Aorta (tissue), 5 donors: ENCODE measurements at regions not wholly inside any gene's neighbourhood (a gene's known extent, or its start where the extent isn't known, plus 50 kb on each side); places are given as distances from the start of the nearest gene placed in this dataset.

Source experiments
- ATAC-seq: fragments of 200-7000 bp; cut with Tn5 transposase; one replicate; pipeline ENCODE4 v1.9.1; 2022; ENCODE audit warnings: moderate library complexity; ENCODE audit not compliant: low FRiP score
- DNase-seq, 2 donors: peaks; one replicate each; pipeline ENCODE4 v3.0.0-alpha.2; 2020
- H3K27ac ChIP-seq, 2 donors: one replicate each; pipeline ENCODE4 v1.5.1; 2013; ENCODE audit warnings: low read length in 2 of 2, mild to moderate bottlenecking in 2 of 2, moderate library complexity in 2 of 2, control low read depth in 1 of 2, inconsistent platforms in 1 of 2, low read depth in 1 of 2
- H3K27me3 ChIP-seq, 2 donors: one replicate each; pipeline ENCODE4 v1.6.1; 2013; ENCODE audit warnings: control low read depth in 1 of 2, low read length in 1 of 2, mild to moderate bottlenecking in 1 of 2, moderate library complexity in 1 of 2; ENCODE audit not compliant: insufficient read depth in 2 of 2, control insufficient read depth in 1 of 2
- H3K36me3 ChIP-seq, 2 donors: one replicate each; pipeline ENCODE4 v1.6.1; 2013; ENCODE audit warnings: control low read depth in 1 of 2, low read length in 1 of 2, mild to moderate bottlenecking in 1 of 2; ENCODE audit not compliant: insufficient read depth in 2 of 2, control insufficient read depth in 1 of 2
- H3K4me1 ChIP-seq, 2 donors: one replicate each; pipeline ENCODE4 v1.6.1; 2013; ENCODE audit warnings: low read length in 2 of 2, control low read depth in 1 of 2, mild to moderate bottlenecking in 1 of 2, moderate library complexity in 1 of 2; ENCODE audit not compliant: insufficient read depth in 2 of 2, control insufficient read depth in 1 of 2
- H3K4me3 ChIP-seq, 2 donors: one replicate each; pipeline ENCODE4 v1.5.1; 2013; ENCODE audit warnings: low read length in 2 of 2, control low read depth in 1 of 2, mild to moderate bottlenecking in 1 of 2
- H3K9me3 ChIP-seq: one replicate; pipeline ENCODE4 v1.6.1; 2013; ENCODE audit warnings: mild to moderate bottlenecking, low read length; ENCODE audit not compliant: control insufficient read depth
- WGBS, 2 donors: extraction: QIAGEN DNeasy Blood & Tissue Kit; methylation state at CpG; one replicate each; pipeline ENCODE4 v1.1.7; 2013; 5-methylcytosine and 5-hydroxymethylcytosine counted together
- intact Hi-C, 2 donors: fragments of 100-400 bp; cut with DNase I; formaldehyde crosslinking; loops; one replicate each; pipeline versions ENCODE4 v1.14.2 to v1.15.0; 2022
- donor health status: healthy with polysubstance abuse.
- donor health status: Bipolar disorder and iron deficiency.
- donor health status: DM: no; HTN: no; CAD: no.
- donor health status: DM: no; HTN: no; CAD: no.
- donor health status: DM: yes; HTN: yes; CAD: no.

DNA sequence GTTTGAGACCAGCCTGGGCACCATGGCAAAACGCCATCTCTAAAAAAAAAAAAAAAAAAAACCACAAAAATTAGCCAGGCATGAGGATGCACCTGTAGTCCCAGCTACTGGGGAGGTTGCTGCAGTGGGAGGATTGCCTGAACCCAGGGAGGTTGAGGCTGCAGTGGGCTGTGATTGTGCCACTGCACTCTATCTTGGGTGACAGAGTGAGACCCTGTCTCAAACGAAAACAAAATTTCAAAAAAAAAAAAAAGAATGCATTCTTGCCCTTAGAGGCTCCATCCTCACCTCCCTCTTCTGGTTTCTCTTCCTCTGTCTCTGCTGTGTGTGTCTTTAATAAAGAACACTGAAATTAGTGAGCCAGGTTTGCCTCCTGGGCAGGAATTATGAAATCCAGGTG is 107.8 kb downstream of the VCPKMT start:
- no peaks in the 10 kb centered on the region for H3K4me1 ChIP-seq
- H3K4me3 ChIP-seq = no peak overlapping the region
- DNase-seq (no peak), ATAC-seq (no peak)
- intact Hi-C loops = loop anchor here in 1 of 2 donors (10.0 kb wide), 1 partner anchor 114 kb away; the partner anchor contains the start of gene ARF6
- 39 to 67% methylated on average over 2 of the region's 2 CpGs for WGBS, 2 donors
- H3K9me3 ChIP-seq = no peaks in the 10 kb centered on the region
- no peaks in the 10 kb centered on the region for H3K27me3 ChIP-seq
- no peaks in the 10 kb centered on the region for H3K36me3 ChIP-seq
- no peak overlapping the region for H3K27ac ChIP-seq

- DNase-seq = no peak
- Histone ChIP-seq H3K27me3 (no peaks in the 10 kb centered on the region), H3K9me3 (no peaks in the 10 kb centered on the region), H3K4me3 (no peak overlapping the region), H3K27ac (no peak overlapping the region), H3K4me1 (no peaks in the 10 kb centered on the region), H3K36me3 (no peaks in the 10 kb centered on the region)
- intact Hi-C loops = loop anchor here in 1 of 2 donors (10.0 kb wide), 1 partner anchor 114 kb away; the partner anchor contains the start of gene ARF6
- WGBS, 2 donors = 97% methylated on average over 8 of the region's 8 CpGs
- no peak for ATAC-seq
These were observed 107.4 kb downstream of the VCPKMT start for GRCh38 chr14:50008974-50009373.

DNA sequence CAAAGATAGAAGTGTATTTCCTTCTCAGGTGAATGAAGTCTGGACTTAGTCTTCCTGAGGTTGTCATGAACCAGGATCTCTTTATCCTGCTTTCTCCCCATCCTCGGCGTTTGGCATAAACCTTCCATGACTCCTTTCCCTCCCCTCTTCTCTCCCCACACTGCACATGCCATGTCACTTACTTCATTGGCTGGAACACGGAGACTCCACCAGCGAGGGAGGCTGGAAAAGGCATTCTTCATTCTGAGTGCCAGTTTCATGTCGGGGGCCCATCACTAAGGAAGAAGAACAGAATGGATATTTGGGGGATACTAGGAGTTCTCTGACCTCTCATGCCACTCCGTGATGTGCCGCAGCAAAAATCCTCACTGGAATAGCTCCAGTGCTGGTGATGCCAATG is 105.6 kb downstream of the VCPKMT start:
- WGBS, 2 donors = 15 to 17% methylated on average over 7 of the region's 7 CpGs
- no peaks in the 10 kb centered on the region for H3K4me1 ChIP-seq
- no peak overlapping the region for H3K27ac ChIP-seq
- no peak for ATAC-seq
- no peak overlapping the region for H3K4me3 ChIP-seq
- H3K36me3 ChIP-seq = no peaks in the 10 kb centered on the region
- no peaks in the 10 kb centered on the region for H3K9me3 ChIP-seq
- no peak for DNase-seq
- no peaks in the 10 kb centered on the region for H3K27me3 ChIP-seq
- intact Hi-C loops = no loop called here

DNA sequence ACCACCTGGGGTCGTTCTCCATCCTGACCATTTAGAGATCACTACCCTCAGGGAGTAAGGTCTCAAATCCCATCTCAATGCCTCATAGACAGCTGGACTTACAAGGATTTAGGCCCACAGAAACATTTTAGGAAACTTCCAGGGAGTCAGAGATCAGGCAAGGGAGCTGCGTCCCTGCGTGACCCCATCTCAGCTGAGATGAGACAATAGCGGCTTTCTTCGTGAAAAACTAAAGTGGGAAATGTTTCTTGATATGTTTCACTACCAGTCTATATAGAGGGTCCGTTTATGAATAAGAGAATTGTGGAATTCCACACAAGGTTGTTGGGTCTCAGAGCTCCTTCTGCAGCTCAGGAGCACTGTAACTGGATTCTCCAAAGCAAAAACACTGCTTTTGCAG is 105.1 kb downstream of the VCPKMT start:
- no peak for ATAC-seq
- Histone ChIP-seq H3K36me3 (no peaks in the 10 kb centered on the region), H3K27me3 (no peaks in the 10 kb centered on the region), H3K27ac (no peak overlapping the region), H3K4me1 (no peaks in the 10 kb centered on the region), H3K4me3 (no peak overlapping the region), H3K9me3 (no peaks in the 10 kb centered on the region)
- WGBS, 2 donors = 90 to 92% methylated on average over 6 of the region's 6 CpGs
- intact Hi-C loops = no loop called here
- no peak for DNase-seq

DNA sequence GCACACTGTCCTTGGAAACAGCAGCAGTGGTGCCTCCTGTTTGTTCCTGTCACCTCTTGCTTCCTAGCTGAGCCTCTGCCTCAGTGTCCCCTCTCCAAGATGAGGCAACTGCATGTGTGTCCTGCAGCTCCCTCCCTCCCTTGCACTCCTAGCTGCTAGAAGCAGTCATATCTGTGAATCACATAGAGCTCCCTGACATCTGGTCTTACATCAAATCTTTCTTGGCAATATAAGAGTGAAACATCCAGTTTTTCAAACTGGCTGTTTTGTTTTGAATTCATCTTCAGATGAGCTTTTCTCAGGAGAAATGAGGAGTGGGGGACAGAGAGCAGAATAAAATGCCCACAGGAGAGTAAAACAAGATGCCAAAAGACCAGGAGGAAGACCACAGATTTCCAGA is 103.7 kb downstream of the VCPKMT start:
- Histone ChIP-seq H3K27ac (no peak overlapping the region), H3K36me3 (no peaks in the 10 kb centered on the region), H3K4me3 (no peak overlapping the region), H3K4me1 (no peaks in the 10 kb centered on the region), H3K27me3 (no peaks in the 10 kb centered on the region), H3K9me3 (no peaks in the 10 kb centered on the region)
- intact Hi-C loops = no loop called here
- ATAC-seq = no peak
- DNase-seq = no peak

GRCh38 chr14:50013198-50013918 is 103.0 kb downstream of the VCPKMT start:
- WGBS, 2 donors = 93% methylated on average over 7 of the region's 7 CpGs
- Histone ChIP-seq H3K27ac (no peak overlapping the region), H3K4me1 (peaks cover 0 to 2% of the 10 kb centered on the region in 2 donors), H3K4me3 (no peak overlapping the region), H3K36me3 (no peaks in the 10 kb centered on the region), H3K9me3 (no peaks in the 10 kb centered on the region), H3K27me3 (no peaks in the 10 kb centered on the region)
- intact Hi-C loops = no loop called here
- DNase-seq (no peak), ATAC-seq (no peak)

GRCh38 chr14:50013934-50014333 is 102.4 kb downstream of the VCPKMT start:
- intact Hi-C loops = no loop called here
- DNase-seq (no peak), ATAC-seq (no peak)
- Histone ChIP-seq H3K4me3 (no peak overlapping the region), H3K27ac (no peak overlapping the region), H3K36me3 (no peaks in the 10 kb centered on the region), H3K9me3 (no peaks in the 10 kb centered on the region), H3K4me1 (peaks cover 2 to 4% of the 10 kb centered on the region in 2 donors), H3K27me3 (no peaks in the 10 kb centered on the region)
- 0 to 72% methylated on average over 2 of the region's 2 CpGs for WGBS, 2 donors

- 84 to 89% methylated on average over 2 of the region's 2 CpGs for WGBS, 2 donors
- no peaks in the 10 kb centered on the region for H3K9me3 ChIP-seq
These were observed 101.5 kb downstream of the VCPKMT start for GRCh38 chr14:50014809-50015430.

DNA sequence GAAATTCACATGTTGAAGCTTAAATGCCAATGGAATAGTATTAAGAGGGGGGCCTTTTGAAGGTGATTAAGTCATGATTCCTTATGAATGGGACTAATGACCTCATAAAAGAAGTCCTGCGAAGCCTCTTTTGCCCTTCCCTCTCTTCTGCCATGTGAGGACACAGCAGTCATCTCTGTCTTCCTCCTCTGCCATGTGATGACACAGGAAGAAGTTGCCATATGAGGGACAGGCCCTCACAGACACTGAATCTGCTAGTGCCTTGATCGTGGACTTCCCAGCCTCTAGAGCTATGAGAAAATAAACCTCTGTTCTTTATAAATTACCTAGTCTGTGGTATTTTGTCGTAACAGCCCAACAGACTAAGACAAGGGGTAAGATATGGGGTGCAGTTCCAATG is 100.7 kb downstream of the VCPKMT start:
- no peaks in the 10 kb centered on the region for H3K36me3 ChIP-seq
- H3K27me3 ChIP-seq = no peaks in the 10 kb centered on the region
- DNase-seq (no peak), ATAC-seq (no peak)
- no peaks in the 10 kb centered on the region for H3K9me3 ChIP-seq
- intact Hi-C loops = loop anchor here in 1 of 2 donors (5.0 kb wide), 1 partner anchor 38 kb away; no protein-coding TSS in a partner anchor
- H3K27ac ChIP-seq = no peak overlapping the region
- H3K4me3 ChIP-seq = no peak overlapping the region
- peaks cover 2 to 4% of the 10 kb centered on the region in 2 donors for H3K4me1 ChIP-seq
- WGBS, 2 donors = 94 to 96% methylated on average over 3 of the region's 3 CpGs

More at GRCh38 chr14:50014809-50015430, 101.5 kb downstream of the VCPKMT start:
- no peak for DNase-seq
- no peak overlapping the region for H3K27ac ChIP-seq
- H3K27me3 ChIP-seq = no peaks in the 10 kb centered on the region
- intact Hi-C loops = loop anchor here in 1 of 2 donors (5.0 kb wide), 1 partner anchor 38 kb away; no protein-coding TSS in a partner anchor
- H3K4me1 ChIP-seq = peaks cover 2 to 4% of the 10 kb centered on the region in 2 donors
- H3K36me3 ChIP-seq = no peaks in the 10 kb centered on the region
- H3K4me3 ChIP-seq = no peak overlapping the region
- ATAC-seq = no peak
